ENCODE measurements at regions not wholly inside any gene's neighbourhood (a gene's known extent, or its start where the extent isn't known, plus 50 kb on each side); places are given as distances from the start of the nearest gene placed in this dataset.
A peak's percentile ranks its signal among the peaks of the same experiment; 100 is the strongest.
"Not testable (repeated sequence)": the region's sequence is repeated elsewhere in the genome, so short reads cannot be mapped to it uniquely, and the experiment has no call there.

DNA sequence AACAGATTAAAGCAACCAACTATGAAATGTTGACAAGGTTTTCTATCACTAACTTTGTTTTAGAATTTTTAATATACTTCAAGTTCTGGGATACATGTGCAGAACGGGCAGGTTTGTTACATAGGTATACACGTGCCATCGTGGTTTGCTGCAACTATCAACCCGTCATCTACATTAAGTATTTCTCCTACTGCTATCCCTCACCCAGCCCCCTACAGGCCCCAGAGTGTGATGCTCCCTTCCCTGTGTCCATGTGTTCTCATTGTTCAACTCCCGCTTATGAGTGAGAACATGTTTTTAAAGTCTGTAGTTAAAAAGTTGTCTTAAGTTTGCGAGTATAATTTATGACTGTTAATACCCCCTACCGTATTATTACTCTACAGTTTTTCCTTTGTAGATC is 844.3 kb upstream of the MANEA start:
- no peak for DNase-seq (ENCODE audit: low read depth in 4 of 6, low spot score in 6 of 6)
- no peak overlapping the region for H3K27ac ChIP-seq (ENCODE audit: low read depth, low read length)
- no peaks in the 10 kb centered on the region for H3K9me3 ChIP-seq (ENCODE audit: control insufficient read depth, insufficient read depth, low read length)
- no peaks in the 10 kb centered on the region for H3K27me3 ChIP-seq (ENCODE audit: control insufficient read depth, insufficient read depth, low read length)
- no peaks in the 10 kb centered on the region for H3K36me3 ChIP-seq (ENCODE audit: control insufficient read depth, insufficient read depth, low read length)
- H3K4me1 ChIP-seq (ENCODE audit: control insufficient read depth, insufficient read depth, low read length) = no peaks in the 10 kb centered on the region
- WGBS (ENCODE audit: insufficient coverage) = no CpG with 5 or more reads among the region's 7 CpGs
- no peak overlapping the region for H3K4me3 ChIP-seq (ENCODE audit: low read depth, low read length)

DNA sequence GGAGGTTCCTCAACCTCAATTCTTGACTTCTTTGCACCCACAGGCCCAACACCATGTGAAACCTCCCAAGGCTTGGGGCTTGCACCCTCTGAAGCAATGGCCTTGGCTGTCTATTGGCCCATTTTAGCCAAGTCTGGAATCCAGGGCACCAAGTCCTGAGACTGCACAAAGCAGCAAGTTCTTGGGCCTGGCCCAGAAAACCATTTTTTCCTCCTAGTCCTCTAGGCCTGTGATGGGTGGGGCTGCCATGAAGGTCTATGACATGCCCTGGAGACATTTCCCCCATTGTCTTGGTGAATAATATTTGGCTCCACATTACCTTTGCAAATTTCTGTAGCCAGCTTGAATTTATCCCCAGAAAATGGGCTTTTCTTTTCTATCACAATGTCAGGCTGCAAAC is 849.6 kb upstream of the MANEA start:
- H3K36me3 ChIP-seq (ENCODE audit: control insufficient read depth, insufficient read depth, low read length) = no peaks in the 10 kb centered on the region
- no peak overlapping the region for H3K4me3 ChIP-seq (ENCODE audit: low read depth, low read length)
- no peaks in the 10 kb centered on the region for H3K4me1 ChIP-seq (ENCODE audit: control insufficient read depth, insufficient read depth, low read length)
- no peaks in the 10 kb centered on the region for H3K27me3 ChIP-seq (ENCODE audit: control insufficient read depth, insufficient read depth, low read length)
- no peak overlapping the region for H3K27ac ChIP-seq (ENCODE audit: low read depth, low read length)
- H3K9me3 ChIP-seq (ENCODE audit: control insufficient read depth, insufficient read depth, low read length) = peaks cover 2% of the 10 kb centered on the region
- DNase-seq (ENCODE audit: low read depth in 4 of 6, low spot score in 6 of 6) = no peak

GRCh38 chr6:94721459-94721858 is 855.9 kb upstream of the MANEA start:
- H3K27me3 ChIP-seq (ENCODE audit: control insufficient read depth, insufficient read depth, low read length) = no peaks in the 10 kb centered on the region
- no peaks in the 10 kb centered on the region for H3K36me3 ChIP-seq (ENCODE audit: control insufficient read depth, insufficient read depth, low read length)
- H3K4me3 ChIP-seq (ENCODE audit: low read depth, low read length) = no peak overlapping the region
- no peak for DNase-seq (ENCODE audit: low read depth in 4 of 6, low spot score in 6 of 6)
- H3K27ac ChIP-seq (ENCODE audit: low read depth, low read length) = no peak overlapping the region
- H3K9me3 ChIP-seq (ENCODE audit: control insufficient read depth, insufficient read depth, low read length) = no peaks in the 10 kb centered on the region
- H3K4me1 ChIP-seq (ENCODE audit: control insufficient read depth, insufficient read depth, low read length) = no peaks in the 10 kb centered on the region
- no CpG with 5 or more reads among the region's 2 CpGs for WGBS (ENCODE audit: insufficient coverage)

GRCh38 chr6:94713446-94713845 is 863.9 kb upstream of the MANEA start:
- no peaks in the 10 kb centered on the region for H3K27me3 ChIP-seq (ENCODE audit: control insufficient read depth, insufficient read depth, low read length)
- no CpG with 5 or more reads among the region's 1 CpG for WGBS (ENCODE audit: insufficient coverage)
- no peak overlapping the region for H3K4me3 ChIP-seq (ENCODE audit: low read depth, low read length)
- no peaks in the 10 kb centered on the region for H3K4me1 ChIP-seq (ENCODE audit: control insufficient read depth, insufficient read depth, low read length)
- H3K27ac ChIP-seq (ENCODE audit: low read depth, low read length) = no peak overlapping the region
- H3K9me3 ChIP-seq (ENCODE audit: control insufficient read depth, insufficient read depth, low read length) = no peaks in the 10 kb centered on the region
- no peaks in the 10 kb centered on the region for H3K36me3 ChIP-seq (ENCODE audit: control insufficient read depth, insufficient read depth, low read length)
- no peak for DNase-seq (ENCODE audit: low read depth in 4 of 6, low spot score in 6 of 6)

DNA sequence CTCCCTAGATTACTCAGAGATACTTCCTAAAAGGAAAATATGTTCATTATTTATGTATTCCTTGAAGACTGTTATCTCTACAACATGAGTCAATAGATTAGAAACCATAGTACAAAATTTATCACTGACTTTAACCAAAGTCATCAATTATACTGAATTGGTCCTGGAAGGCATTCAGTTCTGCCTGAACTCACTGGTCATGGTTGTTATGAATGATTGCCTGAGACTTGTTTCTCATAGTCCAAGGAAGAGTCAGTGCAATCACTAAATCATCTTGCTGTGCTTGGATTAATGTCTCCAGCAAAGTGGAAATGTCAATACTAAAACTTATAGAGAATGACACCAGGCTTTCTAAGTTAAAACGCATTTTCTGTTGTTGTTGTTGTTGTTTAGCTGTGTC is 878.6 kb upstream of the MANEA start:
- H3K4me3 ChIP-seq (ENCODE audit: low read depth, low read length) = no peak overlapping the region
- H3K27ac ChIP-seq (ENCODE audit: low read depth, low read length) = no peak overlapping the region
- no peaks in the 10 kb centered on the region for H3K27me3 ChIP-seq (ENCODE audit: control insufficient read depth, insufficient read depth, low read length)
- H3K4me1 ChIP-seq (ENCODE audit: control insufficient read depth, insufficient read depth, low read length) = no peaks in the 10 kb centered on the region
- H3K9me3 ChIP-seq (ENCODE audit: control insufficient read depth, insufficient read depth, low read length) = no peaks in the 10 kb centered on the region
- no peaks in the 10 kb centered on the region for H3K36me3 ChIP-seq (ENCODE audit: control insufficient read depth, insufficient read depth, low read length)
- 100% methylated on average over 1 of the region's 1 CpG for WGBS (ENCODE audit: insufficient coverage)
- DNase-seq (ENCODE audit: low read depth in 4 of 6, low spot score in 6 of 6) = peak in 1 of 6 donors; percentile 6

GRCh38 chr6:94687255-94687654 is 890.1 kb upstream of the MANEA start:
- H3K4me3 ChIP-seq (ENCODE audit: low read depth, low read length); H3K9me3 ChIP-seq (ENCODE audit: control insufficient read depth, insufficient read depth, low read length); DNase-seq (ENCODE audit: low read depth in 4 of 6, low spot score in 6 of 6); H3K4me1 ChIP-seq (ENCODE audit: control insufficient read depth, insufficient read depth, low read length); H3K36me3 ChIP-seq (ENCODE audit: control insufficient read depth, insufficient read depth, low read length); H3K27ac ChIP-seq (ENCODE audit: low read depth, low read length); H3K27me3 ChIP-seq (ENCODE audit: control insufficient read depth, insufficient read depth, low read length): not testable (repeated sequence)
- 100% methylated on average over 1 of the region's 6 CpGs for WGBS (ENCODE audit: insufficient coverage)

GRCh38 chr6:94683409-94683808 is 893.9 kb upstream of the MANEA start:
- no peak for DNase-seq (ENCODE audit: low read depth in 4 of 6, low spot score in 6 of 6)
- no peak overlapping the region for H3K27ac ChIP-seq (ENCODE audit: low read depth, low read length)
- H3K36me3 ChIP-seq (ENCODE audit: control insufficient read depth, insufficient read depth, low read length) = no peaks in the 10 kb centered on the region
- no peaks in the 10 kb centered on the region for H3K9me3 ChIP-seq (ENCODE audit: control insufficient read depth, insufficient read depth, low read length)
- no CpG with 5 or more reads among the region's 3 CpGs for WGBS (ENCODE audit: insufficient coverage)
- H3K27me3 ChIP-seq (ENCODE audit: control insufficient read depth, insufficient read depth, low read length) = no peaks in the 10 kb centered on the region
- no peak overlapping the region for H3K4me3 ChIP-seq (ENCODE audit: low read depth, low read length)
- no peaks in the 10 kb centered on the region for H3K4me1 ChIP-seq (ENCODE audit: control insufficient read depth, insufficient read depth, low read length)

DNA sequence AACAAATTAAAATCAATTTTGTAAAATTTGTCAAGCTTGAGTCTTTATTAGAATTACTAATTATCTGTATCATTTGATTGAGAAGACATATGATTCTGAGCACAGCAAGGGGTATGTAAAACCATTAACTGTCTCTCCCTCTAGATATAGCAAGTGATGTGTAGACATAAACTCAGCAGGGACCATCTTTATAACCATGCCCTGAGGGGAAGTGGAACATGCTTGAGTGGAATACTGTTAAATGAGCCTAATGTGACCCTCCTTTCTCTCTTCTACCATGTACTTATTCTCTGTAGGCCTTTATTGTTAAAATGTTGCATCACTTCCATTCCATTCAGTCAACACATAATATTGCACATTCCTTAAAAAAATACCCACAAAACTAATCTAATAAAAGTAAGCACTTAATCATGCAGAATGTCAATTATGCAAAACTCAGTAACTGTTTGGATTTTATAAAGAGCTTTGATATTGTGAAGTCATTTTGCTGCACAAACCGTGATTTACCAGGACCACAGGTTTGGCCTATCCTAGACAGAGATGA is 896.6 kb upstream of the MANEA start:
- no CpG with 5 or more reads among the region's 1 CpG for WGBS (ENCODE audit: insufficient coverage)

DNA sequence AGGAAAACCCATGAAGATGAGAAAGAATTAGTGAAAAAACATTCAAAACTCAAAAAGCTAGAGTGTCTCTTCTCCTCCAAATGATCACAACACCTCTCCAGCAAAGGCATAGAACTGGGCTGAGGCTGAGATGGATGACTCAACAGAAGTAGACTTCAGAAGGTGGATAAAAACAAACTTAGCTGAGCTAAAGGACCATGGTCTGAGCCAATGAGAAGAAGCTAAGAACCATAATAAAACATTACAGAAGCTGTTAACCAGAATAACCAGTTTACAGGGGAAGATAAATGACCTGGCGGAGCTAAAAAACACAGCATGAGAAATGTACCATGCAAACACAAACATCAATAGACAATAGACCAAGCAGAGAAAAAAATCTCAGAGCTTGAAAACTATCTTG is 904.1 kb upstream of the MANEA start:
- no peaks in the 10 kb centered on the region for H3K36me3 ChIP-seq (ENCODE audit: control insufficient read depth, insufficient read depth, low read length)
- DNase-seq (ENCODE audit: low read depth in 4 of 6, low spot score in 6 of 6) = no peak
- WGBS (ENCODE audit: insufficient coverage) = no CpG with 5 or more reads among the region's 1 CpG

More for the DNA sequence above, 896.6 kb upstream of the MANEA start:
- peak in 1 of 6 donors; percentile 65 for DNase-seq (ENCODE audit: low read depth in 4 of 6, low spot score in 6 of 6)
- Histone ChIP-seq H3K36me3 (ENCODE audit: control insufficient read depth, insufficient read depth, low read length) (no peaks in the 10 kb centered on the region), H3K4me3 (ENCODE audit: low read depth, low read length) (no peak overlapping the region), H3K9me3 (ENCODE audit: control insufficient read depth, insufficient read depth, low read length) (no peaks in the 10 kb centered on the region), H3K27ac (ENCODE audit: low read depth, low read length) (no peak overlapping the region), H3K4me1 (ENCODE audit: control insufficient read depth, insufficient read depth, low read length) (no peaks in the 10 kb centered on the region), H3K27me3 (ENCODE audit: control insufficient read depth, insufficient read depth, low read length) (no peaks in the 10 kb centered on the region)

GRCh38 chr6:94670017-94670416 is 907.3 kb upstream of the MANEA start:
- no peaks in the 10 kb centered on the region for H3K27me3 ChIP-seq (ENCODE audit: control insufficient read depth, insufficient read depth, low read length)
- no peak overlapping the region for H3K4me3 ChIP-seq (ENCODE audit: low read depth, low read length)
- H3K9me3 ChIP-seq (ENCODE audit: control insufficient read depth, insufficient read depth, low read length) = no peaks in the 10 kb centered on the region
- H3K4me1 ChIP-seq (ENCODE audit: control insufficient read depth, insufficient read depth, low read length) = no peaks in the 10 kb centered on the region
- H3K36me3 ChIP-seq (ENCODE audit: control insufficient read depth, insufficient read depth, low read length) = no peaks in the 10 kb centered on the region
- 100% methylated on average over 2 of the region's 3 CpGs for WGBS (ENCODE audit: insufficient coverage)
- no peak overlapping the region for H3K27ac ChIP-seq (ENCODE audit: low read depth, low read length)
- DNase-seq (ENCODE audit: low read depth in 4 of 6, low spot score in 6 of 6) = no peak

More for the DNA sequence above, 904.1 kb upstream of the MANEA start:
- Histone ChIP-seq H3K27me3 (ENCODE audit: control insufficient read depth, insufficient read depth, low read length) (no peaks in the 10 kb centered on the region), H3K27ac (ENCODE audit: low read depth, low read length) (no peak overlapping the region), H3K4me3 (ENCODE audit: low read depth, low read length) (no peak overlapping the region), H3K9me3 (ENCODE audit: control insufficient read depth, insufficient read depth, low read length) (no peaks in the 10 kb centered on the region), H3K4me1 (ENCODE audit: control insufficient read depth, insufficient read depth, low read length) (no peaks in the 10 kb centered on the region)
